Osteocyte (in vitro differentiated cells): ENCODE measurements at regions not wholly inside any gene's neighbourhood (a gene's known extent, or its start where the extent isn't known, plus 50 kb on each side); places are given as distances from the start of the nearest gene placed in this dataset.

ENCODE experiments used
- DNase-seq: peaks from one replicate; pipeline ENCODE4 v3.0.0; 2021; ENCODE audit warnings: mixed read lengths; ENCODE audit not compliant: unreplicated experiment; ENCODE audit errors: extremely low spot score
- H3K27ac Mint-ChIP-seq: one replicate; pipeline ENCODE4 v1.8.0; 2021; ENCODE audit warnings: mild to moderate bottlenecking, mixed read lengths; ENCODE audit not compliant: unreplicated experiment
- H3K27me3 Mint-ChIP-seq: one replicate; pipeline ENCODE4 v1.8.0; 2021; ENCODE audit warnings: mixed read lengths; ENCODE audit not compliant: unreplicated experiment
- H3K36me3 Mint-ChIP-seq: one replicate; pipeline ENCODE4 v1.8.0; 2021; ENCODE audit warnings: mixed read lengths; ENCODE audit not compliant: unreplicated experiment
- H3K4me1 Mint-ChIP-seq: one replicate; pipeline ENCODE4 v1.8.0; 2021; ENCODE audit warnings: mixed read lengths; ENCODE audit not compliant: unreplicated experiment
- H3K4me3 Mint-ChIP-seq: one replicate; pipeline ENCODE4 v1.8.0; 2021; ENCODE audit warnings: mild to moderate bottlenecking, moderate library complexity, mixed read lengths; ENCODE audit not compliant: unreplicated experiment
- H3K9me3 Mint-ChIP-seq: one replicate; pipeline ENCODE4 v1.8.0; 2021; ENCODE audit warnings: mixed read lengths; ENCODE audit not compliant: unreplicated experiment
- CTCF ChIP-seq: fragments of 200-600 bp; sonication (generic); IDR thresholded peaks from 2 replicates; pipeline ENCODE4 v1.5.0; 2021; ENCODE audit warnings: antibody characterized with exemption, mild to moderate bottlenecking, moderate library complexity

DNA sequence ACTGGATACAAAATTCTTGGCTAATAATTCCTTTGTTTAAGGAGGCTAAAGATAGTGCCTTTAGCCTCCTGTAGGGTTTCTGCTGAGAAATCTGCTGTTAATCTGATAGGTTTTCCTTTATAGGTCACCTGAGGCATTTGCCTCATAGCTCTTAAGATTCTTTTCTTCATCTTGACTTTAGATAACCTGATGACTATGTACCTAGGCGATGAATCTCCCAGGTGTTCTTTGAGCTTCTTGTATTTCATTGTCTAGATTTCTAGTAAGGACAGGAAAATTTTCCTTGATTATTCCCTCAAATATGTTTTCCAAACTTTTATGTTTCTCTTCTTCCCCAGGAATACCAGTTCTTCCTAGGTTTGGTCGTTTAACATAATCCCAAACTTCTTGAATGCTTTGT lies 479.4 kb upstream of the MAN1A1 start:
- Mint-ChIP-seq H3K4me3 (no peak overlapping the region), H3K27ac (no peak overlapping the region), H3K27me3 (peaks cover 8% of the 10 kb centered on the region), H3K4me1 (no peaks in the 10 kb centered on the region), H3K36me3 (no peaks in the 10 kb centered on the region), H3K9me3 (no peaks in the 10 kb centered on the region)
- no peak for TF ChIP-seq CTCF
- DNase-seq: no peak

- Mint-ChIP-seq H3K4me1 (no peaks in the 10 kb centered on the region), H3K4me3 (no peak overlapping the region), H3K27ac (no peak overlapping the region), H3K27me3 (peaks cover 11% of the 10 kb centered on the region), H3K9me3 (no peaks in the 10 kb centered on the region), H3K36me3 (no peaks in the 10 kb centered on the region)
- no peak for TF ChIP-seq CTCF
- DNase-seq: no peak
Observed at GRCh38 chr6:119821380-119821779, 471.8 kb upstream of the MAN1A1 start.

DNA sequence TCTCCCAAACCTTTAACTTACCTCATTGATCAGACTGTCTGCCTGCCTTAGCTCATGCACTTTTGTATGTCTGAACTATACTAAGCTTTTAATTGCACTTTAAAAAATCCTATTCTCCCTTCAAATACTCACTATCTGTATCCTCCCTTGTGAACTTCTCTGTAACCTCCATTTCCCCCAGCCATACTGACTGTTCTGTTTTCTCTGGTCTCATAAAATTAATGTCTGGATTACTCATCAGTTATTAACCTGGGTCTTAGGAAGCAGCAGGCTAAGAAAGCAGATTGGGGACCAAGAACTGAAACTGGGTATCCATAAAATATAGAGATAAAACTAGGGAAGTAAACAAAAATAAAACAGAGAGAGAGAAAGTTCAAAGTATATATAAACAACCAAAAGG lies 469.3 kb upstream of the MAN1A1 start:
- H3K4me1 Mint-ChIP-seq: no peaks in the 10 kb centered on the region
- no peaks in the 10 kb centered on the region for H3K9me3 Mint-ChIP-seq
- H3K27ac Mint-ChIP-seq: no peak overlapping the region
- H3K4me3 Mint-ChIP-seq: no peak overlapping the region
- H3K36me3 Mint-ChIP-seq: no peaks in the 10 kb centered on the region
- peaks cover 3% of the 10 kb centered on the region for H3K27me3 Mint-ChIP-seq
- DNase-seq: no peak
- TF ChIP-seq CTCF: no peak

DNA sequence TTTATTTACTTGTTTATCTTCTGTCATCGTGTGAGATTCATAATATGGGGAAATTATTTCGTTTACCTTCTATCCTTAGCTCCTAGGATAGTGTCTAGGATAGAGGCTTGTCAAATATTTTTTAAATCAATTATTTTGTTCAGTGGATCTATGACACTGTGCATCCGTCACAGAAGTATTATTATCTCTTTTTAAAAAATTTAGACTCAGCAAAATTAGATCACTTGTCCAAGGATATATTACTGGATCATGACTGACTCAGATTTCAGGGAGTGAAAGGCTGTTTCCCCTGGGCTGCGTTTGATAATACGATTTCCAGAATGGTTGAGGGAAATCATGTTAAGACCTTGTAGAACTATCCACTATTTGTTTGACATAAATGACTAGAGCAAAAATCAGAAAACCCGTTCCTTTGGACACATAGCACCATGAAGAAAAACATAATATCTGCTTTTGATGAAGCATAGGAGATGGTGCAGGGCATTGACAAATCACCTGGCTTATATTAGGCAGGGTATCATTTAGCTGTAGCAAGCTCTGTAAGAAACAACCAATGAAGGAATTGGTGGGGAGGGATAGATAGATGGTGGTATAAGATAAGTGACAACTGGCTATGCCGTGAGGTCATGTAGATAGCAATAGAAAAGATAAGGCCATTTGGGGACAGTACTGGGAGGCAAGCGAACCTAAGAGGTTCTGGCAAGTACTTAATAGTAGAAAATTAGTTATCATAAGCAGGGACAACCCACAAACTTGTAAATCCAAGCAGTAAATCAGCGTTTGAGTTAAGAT lies 465.2 kb upstream of the MAN1A1 start:
- Mint-ChIP-seq H3K36me3 (no peaks in the 10 kb centered on the region), H3K27me3 (no peaks in the 10 kb centered on the region), H3K4me3 (no peak overlapping the region), H3K4me1 (no peaks in the 10 kb centered on the region), H3K27ac (no peak overlapping the region), H3K9me3 (no peaks in the 10 kb centered on the region)
- no peak for TF ChIP-seq CTCF
- no peak for DNase-seq

DNA sequence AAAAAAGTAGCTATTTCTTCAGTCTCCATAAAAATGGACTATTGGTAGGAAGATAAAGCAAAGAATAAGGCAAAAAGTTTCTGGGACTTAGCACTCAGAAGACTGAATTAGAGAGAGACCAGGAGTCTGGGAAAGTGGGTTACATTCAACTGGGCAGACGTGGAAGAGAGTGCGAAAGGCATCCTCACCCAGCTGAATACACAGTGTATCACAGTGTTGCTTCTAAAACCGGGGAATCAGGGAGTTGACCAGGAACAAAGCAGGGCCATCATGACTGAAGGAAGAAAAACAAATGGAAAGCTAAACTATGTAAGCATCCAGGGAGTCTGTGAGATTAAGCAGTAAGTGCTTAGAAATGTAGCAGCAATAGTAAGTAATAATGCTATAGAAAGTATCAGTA lies 452.9 kb upstream of the MAN1A1 start:
- TF ChIP-seq CTCF: no peak
- Mint-ChIP-seq H3K36me3 (no peaks in the 10 kb centered on the region), H3K4me1 (no peaks in the 10 kb centered on the region), H3K27ac (no peak overlapping the region), H3K9me3 (no peaks in the 10 kb centered on the region), H3K27me3 (peaks cover 4% of the 10 kb centered on the region), H3K4me3 (no peak overlapping the region)
- no peak for DNase-seq
